ENCODE measurements at regions not wholly inside any gene's neighbourhood (a gene's known extent, or its start where the extent isn't known, plus 50 kb on each side); places are given as distances from the start of the nearest gene placed in this dataset.
"Not testable (repeated sequence)": the region's sequence is repeated elsewhere in the genome, so short reads cannot be mapped to it uniquely, and the experiment has no call there.

GRCh38 chr17:62196587-62196986 is 131.5 kb upstream of the MED13 start:
- DNase-seq: not testable (repeated sequence)

GRCh38 chr17:62194401-62194800 is 129.3 kb upstream of the MED13 start:
- no peak for DNase-seq

GRCh38 chr17:62193249-62193648 is 128.2 kb upstream of the MED13 start:
- no peak for DNase-seq

- DNase-seq: no peak
Observed at GRCh38 chr17:62191390-62192361, 126.6 kb upstream of the MED13 start.

DNA sequence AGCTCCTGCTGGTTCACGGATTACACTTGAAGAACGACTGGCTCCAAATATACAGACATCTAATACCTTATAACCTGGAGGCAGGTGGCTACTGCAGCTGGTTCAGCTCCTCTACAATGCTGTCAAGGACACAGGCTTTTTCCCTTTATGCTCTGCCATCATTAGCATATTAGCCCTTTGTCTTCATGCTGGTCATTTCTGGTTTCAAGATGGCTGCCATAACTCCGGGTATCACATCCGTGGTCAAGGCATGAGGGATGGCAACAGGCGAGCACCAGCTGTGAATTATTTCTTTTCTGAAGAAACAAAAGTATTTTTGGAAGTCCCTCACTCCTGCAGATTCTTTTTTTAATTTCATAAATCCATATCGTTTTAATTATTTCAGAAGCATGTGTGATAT is 124.3 kb upstream of the MED13 start:
- DNase-seq: no peak

GRCh38 chr17:62188713-62189112 is 123.6 kb upstream of the MED13 start:
- no peak for DNase-seq

DNA sequence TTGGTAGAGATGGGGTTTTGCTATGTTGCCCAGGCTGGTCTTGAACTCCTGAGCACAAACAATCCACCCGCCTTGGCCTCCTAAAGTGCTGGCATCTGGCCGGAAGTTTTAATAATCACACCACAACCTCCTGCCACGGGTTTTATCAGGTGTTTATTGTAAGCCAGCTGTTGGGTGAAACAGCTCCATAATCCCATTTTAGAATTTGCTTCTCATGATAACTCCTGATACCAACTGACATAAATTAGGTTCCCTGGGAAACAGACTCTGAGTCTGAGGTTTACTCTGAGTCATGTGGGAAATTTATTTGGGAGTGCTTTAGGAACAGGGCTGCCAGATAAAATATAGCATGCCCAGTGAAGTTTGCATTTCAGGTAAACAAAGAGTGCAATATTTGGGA is 122.6 kb upstream of the MED13 start:
- no peak for DNase-seq

GRCh38 chr17:62186841-62187240 is 121.8 kb upstream of the MED13 start:
- DNase-seq: no peak

DNA sequence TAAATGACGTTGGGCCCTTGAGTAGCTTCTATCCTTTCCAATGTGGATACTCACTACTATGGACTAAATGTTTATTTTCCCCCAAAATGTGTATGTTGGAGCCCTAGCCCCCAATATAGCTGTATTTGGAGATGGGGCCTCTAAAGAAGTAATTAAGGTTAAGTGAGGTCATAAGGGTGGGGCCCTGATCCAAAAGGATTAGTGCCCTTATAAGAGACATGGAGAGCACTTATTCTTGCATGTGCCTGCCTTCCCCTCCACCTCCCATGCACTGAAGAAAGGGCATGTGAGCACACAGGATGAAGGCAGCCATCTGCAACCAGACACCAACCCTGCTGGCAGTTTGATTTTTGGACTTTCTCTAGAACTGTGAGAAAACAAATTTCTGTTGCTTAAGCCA is 115.7 kb upstream of the MED13 start:
- DNase-seq: no peak

- DNase-seq: no peak
Observed at GRCh38 chr17:62179525-62180161, 114.6 kb upstream of the MED13 start.

DNA sequence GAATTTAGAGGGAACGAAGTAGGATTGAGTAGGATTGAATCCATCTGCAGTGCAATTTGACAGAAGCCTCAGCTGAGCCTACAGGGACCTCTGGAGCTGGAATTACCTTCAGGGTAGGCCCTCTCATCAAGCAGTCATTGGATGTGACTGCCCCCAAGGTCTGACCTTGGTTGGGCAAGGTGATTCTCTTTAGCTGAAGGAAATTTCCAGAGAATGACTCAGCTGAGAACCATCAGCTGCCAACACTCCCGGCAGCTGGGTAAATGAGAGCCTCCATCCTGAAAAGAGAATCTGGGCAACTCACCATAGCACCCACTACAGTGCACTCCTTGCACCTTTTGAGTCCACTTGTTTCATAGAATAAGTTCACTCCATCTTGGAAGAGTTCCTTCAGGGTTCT is 113.5 kb upstream of the MED13 start:
- no peak for DNase-seq

DNA sequence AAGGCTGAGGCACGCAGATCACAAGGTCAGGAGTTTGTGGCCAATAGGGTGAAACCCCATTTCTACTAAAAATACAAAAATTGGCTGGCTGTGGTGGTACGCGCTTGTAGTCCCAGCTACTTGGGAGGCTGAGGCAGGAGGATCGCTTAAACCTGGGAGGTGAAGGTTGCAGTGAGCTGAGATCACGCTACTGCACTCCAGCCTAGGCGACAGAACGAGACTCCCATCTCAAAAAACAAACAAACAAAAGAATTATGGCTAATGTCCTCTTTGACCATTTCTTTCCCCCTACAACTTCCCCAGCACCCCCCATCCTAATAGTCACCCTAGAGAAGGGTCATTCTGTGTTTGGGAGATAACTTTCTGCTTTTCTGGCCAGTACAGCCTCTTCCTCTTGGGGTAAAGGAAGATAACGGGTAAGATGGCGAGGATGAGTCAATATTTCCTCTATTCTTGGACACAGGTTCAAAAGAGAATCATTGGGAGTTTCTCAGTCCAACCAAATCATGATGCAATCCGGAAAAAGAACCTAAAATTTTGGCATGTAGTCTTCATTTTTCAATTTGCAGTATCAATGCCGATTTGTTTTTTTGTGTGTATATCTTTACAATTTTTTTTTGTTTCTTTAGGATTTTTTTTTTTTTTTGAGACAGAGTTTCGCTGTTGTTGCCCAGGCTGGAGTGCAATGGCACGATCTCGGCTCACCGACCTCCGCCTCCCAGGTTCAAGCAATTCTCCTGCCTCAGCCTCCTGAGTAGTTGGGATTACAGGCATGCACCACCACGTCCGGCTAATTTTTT is 107.6 kb upstream of the MED13 start:
- no peak for DNase-seq

GRCh38 chr17:62167076-62167475 is 102.0 kb upstream of the MED13 start:
- DNase-seq: no peak

DNA sequence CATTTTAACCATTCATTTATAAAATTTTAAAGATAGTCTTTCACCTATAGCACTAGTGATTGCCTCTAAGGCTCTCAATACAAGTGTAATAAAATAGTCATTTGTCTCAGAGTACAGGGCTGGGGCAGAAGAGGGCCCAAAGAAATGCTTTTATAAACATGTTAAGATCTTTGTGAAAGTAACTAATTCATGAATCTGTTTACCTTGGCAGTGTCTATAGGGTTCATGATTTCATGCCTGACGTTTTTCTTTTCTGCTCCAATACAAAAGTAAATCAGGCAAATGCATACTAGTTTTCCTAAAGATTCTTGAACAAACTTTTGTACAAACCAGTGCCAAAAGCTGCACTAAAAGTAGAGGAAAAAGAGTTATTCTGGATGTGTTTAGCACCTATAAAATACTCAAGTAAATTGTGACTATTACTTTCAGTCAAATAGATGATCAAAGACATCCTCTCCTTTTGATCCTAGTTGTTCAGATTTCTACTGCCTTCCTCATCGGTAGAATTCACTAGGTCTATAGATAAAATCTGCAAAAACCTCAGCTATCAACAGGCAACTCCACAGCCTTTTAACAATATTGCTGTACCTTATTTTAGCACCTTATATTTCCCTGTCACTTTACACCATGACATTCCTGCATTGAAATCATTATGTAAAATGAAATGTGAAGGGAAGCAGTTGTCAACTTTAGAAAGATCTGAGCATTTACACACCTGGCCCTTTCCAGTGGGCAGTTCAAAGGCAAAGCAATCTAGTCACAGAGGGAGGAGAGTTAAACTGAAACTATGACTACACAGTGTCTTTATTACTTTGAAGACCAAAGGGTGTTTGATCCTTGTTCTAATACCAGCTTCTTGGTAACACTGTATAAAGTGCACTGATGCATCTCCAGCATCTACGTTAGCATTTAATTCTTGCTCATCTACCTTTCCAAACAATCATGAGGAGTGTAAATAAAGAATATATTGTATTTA is 100.0 kb upstream of the MED13 start:
- no peak for DNase-seq

DNA sequence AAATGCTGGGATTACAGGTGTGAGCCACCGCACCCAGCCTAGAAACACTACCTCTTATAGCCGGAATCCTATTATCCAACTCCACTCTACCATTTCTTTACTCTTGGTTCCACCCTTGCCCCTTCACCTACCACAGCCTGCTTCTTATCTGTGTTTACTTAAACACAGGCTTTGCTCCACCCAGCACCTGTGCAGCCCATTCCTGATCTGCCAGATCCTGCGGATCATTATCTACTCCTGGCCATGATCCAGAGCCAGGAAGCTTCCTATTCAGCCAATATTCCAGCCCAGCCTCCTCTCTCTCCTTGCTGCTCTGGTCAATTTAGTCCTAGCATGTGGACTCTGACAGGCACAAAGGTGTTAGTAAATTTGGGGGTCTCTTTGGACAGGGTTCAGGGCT is 98.8 kb upstream of the MED13 start:
- no peak for DNase-seq

GRCh38 chr17:62162898-62163297 is 97.8 kb upstream of the MED13 start:
- DNase-seq: no peak

DNA sequence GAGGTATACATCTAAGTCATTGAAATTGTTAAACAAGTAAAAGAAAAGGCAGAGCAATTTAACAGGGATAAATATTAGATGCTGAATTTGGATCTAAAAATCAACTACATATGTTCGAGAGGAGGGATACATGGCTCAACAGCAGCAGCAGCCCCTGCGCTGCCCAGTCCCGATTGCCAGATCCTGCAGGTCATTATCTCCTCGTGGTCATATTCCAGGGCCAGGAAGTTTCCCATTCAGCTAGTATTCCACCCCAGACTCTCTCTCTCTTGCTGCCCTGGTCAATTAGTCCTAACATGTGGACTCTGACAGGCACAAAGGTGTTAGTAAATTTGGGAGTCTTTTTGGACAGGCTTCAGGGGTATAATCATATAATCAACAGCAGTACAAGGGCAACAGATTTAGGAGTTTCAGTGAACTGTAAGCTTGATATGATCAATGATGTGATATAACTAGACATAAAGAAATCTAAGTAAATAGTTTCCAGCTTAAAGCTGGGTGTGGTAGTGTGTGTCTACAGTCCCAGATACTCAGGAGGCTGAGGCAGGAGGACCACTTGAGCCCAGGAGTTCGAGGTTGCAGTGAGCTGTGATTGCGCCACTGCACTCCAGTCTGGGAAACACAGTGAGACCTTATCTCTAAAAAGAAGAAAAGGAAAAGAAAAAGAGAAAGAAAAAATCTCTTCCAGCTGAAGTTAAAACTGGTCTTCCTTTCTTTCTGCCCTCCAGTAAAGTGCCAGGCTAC is 96.5 kb upstream of the MED13 start:
- DNase-seq: no peak

- DNase-seq: no peak
Observed at GRCh38 chr17:62160816-62161215, 95.7 kb upstream of the MED13 start.

DNA sequence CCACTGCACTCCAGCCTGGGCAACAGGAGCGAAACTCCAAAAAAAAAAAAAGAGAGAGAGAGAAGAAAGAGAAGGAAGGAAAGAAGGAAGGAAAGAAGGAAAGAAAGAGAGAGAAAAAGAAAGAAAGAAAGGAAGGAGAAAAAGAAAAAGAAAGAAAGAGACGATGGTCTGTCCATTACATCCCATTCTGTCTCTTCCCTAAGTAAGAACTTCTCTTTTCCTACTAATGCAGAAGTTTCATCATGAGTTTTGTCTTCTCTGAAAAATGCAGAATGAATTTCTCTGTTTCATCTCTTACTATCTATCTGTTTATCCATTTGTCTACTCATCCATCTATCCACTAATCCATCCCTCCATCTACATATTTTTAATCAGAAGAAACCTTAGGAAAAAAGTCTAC is 94.9 kb upstream of the MED13 start:
- DNase-seq: no peak

DNA sequence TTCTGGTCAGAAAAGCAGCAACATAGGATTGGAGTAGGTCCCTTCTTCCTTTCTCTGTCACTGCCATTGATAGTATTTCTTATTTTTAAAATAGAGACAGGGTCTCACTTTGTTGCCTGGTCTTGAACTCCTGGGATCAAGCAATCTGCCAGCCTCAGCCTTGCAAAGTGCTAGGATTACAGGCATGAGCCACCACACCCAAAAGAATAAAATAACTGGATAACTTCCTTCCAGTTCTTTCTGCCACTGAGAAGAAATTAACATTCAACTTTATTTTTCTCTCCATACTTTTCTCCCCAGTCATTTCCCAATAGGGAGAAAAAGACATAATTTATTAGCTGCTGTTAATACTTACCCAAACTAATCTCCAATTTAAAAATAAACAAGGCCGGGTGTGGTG is 91.9 kb upstream of the MED13 start:
- no peak for DNase-seq

DNA sequence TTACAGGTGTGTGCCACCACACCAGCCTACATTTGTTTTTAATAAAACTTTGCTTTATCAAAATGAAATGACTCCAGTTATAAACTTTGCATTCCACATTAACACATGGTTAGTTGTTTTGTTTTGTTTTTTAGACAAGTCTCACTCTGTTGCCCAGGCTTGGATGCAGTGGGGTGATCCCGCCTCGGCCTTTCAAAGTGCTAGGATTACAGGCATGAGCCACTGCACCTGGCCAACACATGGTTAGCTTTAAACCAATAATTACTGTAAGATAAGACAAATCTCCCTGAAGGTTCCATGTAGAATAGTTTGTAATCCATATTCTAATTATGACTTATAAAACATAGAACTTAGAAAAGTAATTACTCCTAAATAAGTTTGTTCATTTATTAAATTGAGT is 89.8 kb upstream of the MED13 start:
- no peak for DNase-seq

- DNase-seq: no peak
Observed at GRCh38 chr17:62150471-62150870, 85.4 kb upstream of the MED13 start.
